Stimulated activated CD8-positive, alpha-beta memory T cell treated with anti-CD3 and anti-CD28 coated beads, Interleukin-15, amount 100 ng/mL, for 4 hours (primary cell): ENCODE measurements at regions not wholly inside any gene's neighbourhood (a gene's known extent, or its start where the extent isn't known, plus 50 kb on each side); places are given as distances from the start of the nearest gene placed in this dataset.
"Not testable (repeated sequence)": the region's sequence is repeated elsewhere in the genome, so short reads cannot be mapped to it uniquely, and the experiment has no call there.

Experiments
- DNase-seq, 2 donors: peaks; one replicate each; pipeline ENCODE4 v3.0.0-alpha.2; 2020; ENCODE audit warnings: low read depth in 2 of 2

DNA sequence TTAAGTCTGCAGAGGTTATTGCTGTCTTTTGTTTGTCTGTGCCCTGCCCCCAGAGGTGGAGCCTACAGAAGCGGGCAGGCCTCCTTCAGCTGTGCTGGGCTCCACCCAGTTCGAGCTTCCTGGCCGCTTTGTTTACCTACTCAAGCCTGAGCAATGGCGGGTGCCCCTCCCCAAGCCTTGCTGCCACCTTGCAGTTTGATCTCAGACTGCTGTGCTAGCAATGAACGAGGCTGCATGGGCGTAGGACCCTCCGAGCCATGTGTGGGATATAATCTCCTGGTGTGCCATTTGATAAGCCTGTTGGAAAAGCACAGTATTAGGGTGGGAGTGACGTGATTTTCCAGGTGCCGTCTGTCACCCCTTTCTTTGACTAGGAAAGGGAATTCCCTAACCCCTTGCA is 720.6 kb downstream of the PCDH17 start:
- DNase-seq, result not testable (repeated sequence)

- no peak for DNase-seq
Observed at GRCh38 chr13:58369936-58370335, 738.4 kb downstream of the PCDH17 start.

- DNase-seq, result no peak
Observed at GRCh38 chr13:58376349-58376748, 744.8 kb downstream of the PCDH17 start.

DNA sequence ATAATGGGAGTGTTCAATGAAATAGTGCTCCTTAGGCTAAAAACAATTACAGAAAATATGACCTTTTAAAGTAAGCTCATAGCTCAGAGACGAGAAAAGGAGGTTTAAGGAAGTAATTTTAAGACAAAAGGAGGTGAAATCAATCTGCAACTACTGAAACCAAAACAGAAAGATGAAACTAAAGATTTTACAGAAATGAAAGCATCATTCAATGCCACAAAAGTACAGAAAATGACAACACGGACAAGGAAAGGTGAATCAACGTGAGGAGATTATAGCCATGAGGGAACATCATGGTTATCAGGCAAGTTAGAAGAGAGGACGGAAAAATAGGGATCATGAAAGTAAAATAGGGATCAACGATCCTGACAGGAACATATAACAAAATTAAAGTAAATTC is 745.2 kb downstream of the PCDH17 start:
- no peak for DNase-seq

- DNase-seq, result no peak
Observed at GRCh38 chr13:58379221-58379620, 747.7 kb downstream of the PCDH17 start.

- not testable (repeated sequence) for DNase-seq
Observed at GRCh38 chr13:58385336-58385735, 753.8 kb downstream of the PCDH17 start.

- DNase-seq, result no peak
Observed at GRCh38 chr13:58397596-58398387, 766.2 kb downstream of the PCDH17 start.

GRCh38 chr13:58399263-58399662 is 767.7 kb downstream of the PCDH17 start:
- DNase-seq, result no peak

- DNase-seq, result no peak
Observed at GRCh38 chr13:58406545-58406944, 775.0 kb downstream of the PCDH17 start.

- DNase-seq, result no peak
Observed at GRCh38 chr13:58429917-58430316, 798.4 kb downstream of the PCDH17 start.

DNA sequence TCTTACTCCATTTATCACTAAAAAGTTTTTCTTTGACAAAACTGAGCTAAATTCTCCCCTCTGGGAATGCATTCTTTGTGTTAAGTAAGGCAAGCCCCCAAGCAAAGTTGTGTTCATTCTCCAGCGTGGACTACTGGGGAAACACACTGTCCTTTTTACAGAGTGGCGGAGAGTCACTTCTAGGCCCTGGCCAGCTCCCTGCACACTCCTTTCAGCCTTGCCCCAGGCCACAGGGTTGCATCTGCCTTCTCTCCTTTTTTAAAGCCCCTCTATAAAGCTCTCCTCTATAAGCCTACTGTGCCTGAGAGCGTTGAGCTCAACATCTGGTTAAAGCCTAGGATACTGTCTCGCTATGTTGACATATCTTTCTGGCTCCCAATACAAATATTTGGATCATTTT is 803.4 kb downstream of the PCDH17 start:
- DNase-seq, result no peak

- no peak for DNase-seq
Observed at GRCh38 chr13:58437427-58437826, 805.9 kb downstream of the PCDH17 start.

- no peak for DNase-seq
Observed at GRCh38 chr13:58446979-58447378, 815.4 kb downstream of the PCDH17 start.

- DNase-seq, result no peak
Observed at GRCh38 chr13:58452123-58452623, 820.6 kb downstream of the PCDH17 start.

- no peak for DNase-seq
Observed at GRCh38 chr13:58455094-58455493, 823.5 kb downstream of the PCDH17 start.

- DNase-seq, result no peak
Observed at GRCh38 chr13:58461217-58461616, 829.7 kb downstream of the PCDH17 start.

DNA sequence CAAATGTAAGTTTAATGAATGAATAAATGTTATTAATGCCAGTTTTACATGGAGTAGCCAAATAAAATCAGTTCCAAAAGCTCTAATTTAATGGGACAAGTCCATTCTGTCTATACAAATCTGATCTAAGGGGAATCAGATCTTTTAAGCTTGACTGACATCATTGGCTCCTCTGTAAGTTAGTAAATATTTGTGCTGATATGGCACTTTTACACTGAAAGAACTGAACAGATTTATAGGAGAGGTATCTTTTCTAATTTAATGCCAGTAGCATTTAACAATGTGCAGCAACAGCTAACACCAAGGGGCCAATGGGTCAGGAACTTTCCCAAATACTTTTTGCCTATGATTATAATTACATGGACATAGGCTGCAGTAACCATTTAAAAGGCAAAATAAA is 832.3 kb downstream of the PCDH17 start:
- no peak for DNase-seq

GRCh38 chr13:58467176-58467575 is 835.6 kb downstream of the PCDH17 start:
- DNase-seq, result no peak

- no peak for DNase-seq
Observed at GRCh38 chr13:58472483-58472882, 840.9 kb downstream of the PCDH17 start.

DNA sequence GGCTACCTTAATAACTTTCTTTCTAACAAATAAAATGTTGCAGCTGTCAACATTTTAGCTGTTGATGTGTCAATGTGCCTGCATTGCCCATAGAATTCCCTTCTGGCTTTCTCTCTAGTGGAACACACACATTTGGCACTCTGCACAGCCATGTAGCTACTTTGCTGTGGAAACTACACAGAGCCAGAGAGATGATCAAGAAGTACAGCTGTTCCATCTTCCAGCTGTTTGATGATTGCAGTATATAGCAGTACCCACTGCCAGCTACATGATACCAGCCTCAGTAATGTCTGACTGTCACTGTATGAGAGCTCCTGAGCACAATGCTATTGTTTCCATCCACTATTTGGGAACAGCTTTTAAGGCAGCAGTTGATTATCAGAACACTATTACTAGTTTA is 843.0 kb downstream of the PCDH17 start:
- no peak for DNase-seq

DNA sequence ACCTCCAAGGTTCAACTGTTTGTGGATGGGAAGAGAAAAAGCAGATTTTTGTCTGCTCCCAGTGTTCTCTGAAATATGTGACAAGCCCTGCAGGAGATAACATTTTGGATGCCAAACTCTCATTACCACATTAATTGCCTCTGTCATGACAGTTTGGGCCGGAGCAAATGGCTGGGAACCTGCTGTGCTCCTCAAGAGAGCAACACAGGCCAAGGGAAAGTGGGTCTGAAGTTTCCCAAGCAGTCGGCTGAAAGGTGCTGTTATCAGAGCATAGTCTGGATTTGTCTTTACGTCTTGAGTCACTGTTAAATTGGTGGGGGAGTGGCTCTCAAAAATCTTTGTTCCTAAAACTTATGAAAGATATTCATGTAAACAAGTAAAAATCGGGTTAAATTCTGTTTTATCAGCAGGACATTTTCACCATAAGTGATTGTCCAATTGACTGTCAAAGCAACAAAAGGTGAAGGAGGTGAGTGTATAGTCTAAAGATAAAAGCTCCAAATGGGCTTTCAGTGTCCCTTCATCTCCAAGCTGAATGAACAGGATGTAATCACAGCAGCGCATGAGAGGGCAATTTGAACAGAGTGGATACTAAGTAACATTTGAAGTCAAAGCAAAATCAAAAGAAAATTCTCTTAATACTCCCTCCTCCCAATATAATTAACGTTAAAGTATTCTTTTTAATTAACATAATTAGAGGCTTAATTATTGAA is 844.8 kb downstream of the PCDH17 start:
- no peak for DNase-seq

DNA sequence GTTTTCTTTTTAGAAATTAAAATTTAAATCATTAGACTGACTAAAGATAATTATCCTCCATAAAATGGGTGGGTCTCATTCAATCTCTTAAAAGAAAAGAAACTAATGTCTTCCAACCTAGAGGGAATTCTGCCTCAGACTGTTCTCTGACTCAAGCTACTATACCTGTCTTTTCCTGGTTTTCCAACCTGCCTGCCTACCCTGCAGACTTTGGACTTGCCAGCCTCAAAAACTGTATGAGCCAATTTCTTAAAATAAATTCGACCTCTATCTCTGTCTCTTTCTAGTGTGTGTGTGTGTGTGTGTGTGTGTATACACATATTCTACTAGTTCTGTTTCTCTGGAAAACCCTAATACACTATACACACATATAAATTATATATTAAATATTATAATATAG is 847.3 kb downstream of the PCDH17 start:
- no peak for DNase-seq

DNA sequence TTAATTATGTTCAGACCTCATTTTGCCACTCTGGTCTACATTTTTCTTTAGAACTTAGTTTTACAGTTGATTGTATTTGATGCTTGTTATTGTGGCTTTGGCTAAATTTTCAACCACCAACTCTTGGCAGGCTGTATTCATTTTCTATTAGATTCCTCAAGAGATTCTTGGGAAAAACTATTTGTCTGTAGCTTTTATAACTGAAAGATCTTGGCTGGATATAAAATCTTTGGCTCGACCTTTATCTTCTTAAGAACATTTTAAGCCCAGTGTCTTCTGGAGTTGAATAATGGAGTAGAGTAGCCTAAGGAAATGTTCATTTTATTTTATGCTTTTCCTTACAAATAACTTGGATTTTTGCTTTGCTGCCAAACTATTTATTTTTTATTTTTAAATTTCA is 848.5 kb downstream of the PCDH17 start:
- DNase-seq, result no peak
